HCT116 (cell line): ENCODE measurements at regions not wholly inside any gene's neighbourhood (a gene's known extent, or its start where the extent isn't known, plus 50 kb on each side); places are given as distances from the start of the nearest gene placed in this dataset.

ENCODE experiments used
- ATAC-seq: fragments of 200-7000 bp; cut with Tn5 transposase; 2 replicates; pipeline ENCODE4 v1.9.1; 2020; ENCODE audit warnings: mild to moderate bottlenecking, moderate library complexity
- BruUV-seq: library from RNA; stranded (reverse); fragments of 400-500 nt; replicated peaks from 2 replicates; lab custom pipeline; 2021; lab: Mats Ljungman, UMichigan
- CTCF ChIA-PET: fragments of 300-600 bp; sonication (Branson Sonifier 250); formaldehyde crosslinking; loops from one replicate; lab custom pipeline; 2021; ENCODE audit warnings: antibody characterized with exemption; lab: Charles Lee
- POLR2A ChIA-PET: fragments of 300-600, 350-600 bp; sonication (Branson Sonifier 250); formaldehyde crosslinking; loops from one replicate; lab custom pipeline; 2021; ENCODE audit warnings: antibody characterized with exemption; lab: Charles Lee
- RAD21 ChIA-PET, 2 experiments: fragments of 300-600 bp; sonication (Branson Sonifier 250); formaldehyde crosslinking; loops; one replicate each; lab custom pipeline; 2023; ENCODE audit warnings: low total read pairs in 2 of 2; ENCODE audit not compliant: uncharacterized antibody in 2 of 2, unreplicated experiment in 2 of 2, low non-redundant PET in 1 of 2; lab: Charles Lee
- DNase-seq: peaks from one replicate; pipeline ENCODE4 v3.0.0-alpha.2; 2010; ENCODE audit warnings: low read depth, low spot score
- H2AFZ ChIP-seq: fragments of 200-600 bp; shearing (Covaris generic), sonication (generic); 2 replicates; pipeline ENCODE4 v1.6.1; 2017; ENCODE audit warnings: low read depth, mixed run types, mixed read lengths, antibody characterized with exemption, low read length; ENCODE audit not compliant: poor library complexity, severe bottlenecking
- H3K27ac ChIP-seq: 2 replicates; pipeline ENCODE4 v1.5.1; 2012; ENCODE audit warnings: low read depth, low read length
- H3K27me3 ChIP-seq: fragments of 200-600 bp; sonication (generic); 2 replicates; pipeline ENCODE4 v1.6.1; 2016; ENCODE audit warnings: mixed run types, low read length, mixed read lengths; ENCODE audit not compliant: insufficient read depth
- H3K36me3 ChIP-seq, 2 experiments: fragments of 200-500 bp in 1 of 2; fragments of 200-600 bp in 1 of 2; sonication (Bioruptor generic) in 1 of 2; sonication (generic) in 1 of 2; 2 replicates each; pipeline versions ENCODE4 v1.5.1 to v1.6.1; 2014 to 2016; ENCODE audit warnings: low read length in 2 of 2, inconsistent platforms in 1 of 2, mixed read lengths in 1 of 2, mixed run types in 1 of 2; ENCODE audit not compliant: insufficient read depth in 2 of 2, control insufficient read depth in 1 of 2
- H3K4me1 ChIP-seq, 2 experiments: fragments of 200-600 bp in 1 of 2; sonication (generic) in 1 of 2; 2 replicates each; pipeline versions ENCODE4 v1.5.1 to v1.6.1; 2012 to 2017; ENCODE audit warnings: low read length in 2 of 2, inconsistent platforms in 1 of 2, mild to moderate bottlenecking in 1 of 2, mixed read lengths in 1 of 2, mixed run types in 1 of 2, moderate library complexity in 1 of 2; ENCODE audit not compliant: insufficient read depth in 2 of 2, control insufficient read depth in 1 of 2
- H3K4me2 ChIP-seq: fragments of 200-600 bp; sonication (generic); 2 replicates; pipeline ENCODE4 v1.6.1; 2017; ENCODE audit warnings: mixed run types, low read length, mixed read lengths
- H3K4me3 ChIP-seq, 2 experiments: fragments of 200-600 bp in 1 of 2; sonication (generic) in 1 of 2; replicated peaks in 1 of 2; 2 replicates each; pipeline ENCODE4 v1.5.1; 2011 to 2016; ENCODE audit warnings: low read length in 2 of 2, control low read depth in 1 of 2, low read depth in 1 of 2, mild to moderate bottlenecking in 1 of 2, mixed read lengths in 1 of 2, mixed run types in 1 of 2
- H3K79me2 ChIP-seq: fragments of 200-600 bp; sonication (generic); 2 replicates; pipeline ENCODE4 v1.6.1; 2017; ENCODE audit warnings: mild to moderate bottlenecking, mixed run types, low read length, moderate library complexity, mixed read lengths; ENCODE audit not compliant: insufficient read depth
- H3K9ac ChIP-seq: fragments of 200-600 bp; sonication (generic); 2 replicates; pipeline ENCODE4 v1.6.1; 2016; ENCODE audit warnings: low read length, mixed read lengths
- H3K9me2 ChIP-seq: fragments of 200-600 bp; sonication (generic), shearing (Covaris generic); 2 replicates; pipeline ENCODE4 v1.6.1; 2017; ENCODE audit warnings: mixed run types, mild to moderate bottlenecking, moderate library complexity; ENCODE audit not compliant: insufficient read depth
- H3K9me3 ChIP-seq, 2 experiments: fragments of 200-500 bp in 1 of 2; fragments of 200-600 bp in 1 of 2; sonication (Bioruptor generic) in 1 of 2; sonication (generic) in 1 of 2; 2 replicates each; pipeline ENCODE4 v1.6.1; 2014 to 2017; ENCODE audit warnings: low read length in 2 of 2, mixed read lengths in 2 of 2, inconsistent platforms in 1 of 2, low read depth in 1 of 2, mild to moderate bottlenecking in 1 of 2, mixed run types in 1 of 2, moderate library complexity in 1 of 2; ENCODE audit not compliant: control insufficient read depth in 1 of 2, insufficient read depth in 1 of 2
- H4K20me1 ChIP-seq: fragments of 200-600 bp; sonication (generic), shearing (Covaris generic); 2 replicates; pipeline ENCODE4 v1.6.1; 2017; ENCODE audit warnings: mixed run types, mild to moderate bottlenecking, moderate library complexity; ENCODE audit not compliant: insufficient read depth
- ATF3 ChIP-seq: IDR thresholded peaks from 2 replicates; pipeline ENCODE4 v1.6.1; 2012
- CEBPB ChIP-seq: IDR thresholded peaks from 2 replicates; pipeline ENCODE4 v1.6.1; 2012; ENCODE audit warnings: low read depth
- EGR1 ChIP-seq: IDR thresholded peaks from 2 replicates; pipeline ENCODE4 v1.6.1; 2012; ENCODE audit warnings: low read depth
- ELF1 ChIP-seq: IDR thresholded peaks from 2 replicates; pipeline ENCODE4 v1.6.1; 2012; ENCODE audit warnings: low read depth, borderline replicate concordance
- EZH2phosphoT487 ChIP-seq: fragments of 200-600 bp; IDR thresholded peaks from 2 replicates; pipeline ENCODE4 v1.6.1; 2018; ENCODE audit warnings: antibody characterized with exemption, borderline replicate concordance
- POLR2A ChIP-seq: IDR thresholded peaks from 2 replicates; pipeline ENCODE4 v1.7.0; 2011; ENCODE audit warnings: borderline replicate concordance; ENCODE audit not compliant: insufficient read depth, insufficient read length; ENCODE audit errors: extremely low read depth
- POLR2AphosphoS5 ChIP-seq: IDR thresholded peaks from 2 replicates; pipeline ENCODE4 v1.6.1; 2011; ENCODE audit warnings: mild to moderate bottlenecking, low read depth, low read length, moderate library complexity
- REST ChIP-seq: IDR thresholded peaks from 2 replicates; pipeline ENCODE4 v1.6.1; 2012; ENCODE audit warnings: low read depth
- SIN3A ChIP-seq: IDR thresholded peaks from 2 replicates; pipeline ENCODE4 v1.6.1; 2012; ENCODE audit warnings: low read depth
- SP1 ChIP-seq: IDR thresholded peaks from 2 replicates; pipeline ENCODE4 v1.6.1; 2012; ENCODE audit warnings: low read depth
- SRF ChIP-seq: IDR thresholded peaks from 2 replicates; pipeline ENCODE4 v1.6.1; 2012; ENCODE audit warnings: low read depth
- YY1 ChIP-seq: IDR thresholded peaks from 2 replicates; pipeline ENCODE4 v1.6.1; 2011; ENCODE audit warnings: low read length, low read depth, moderate library complexity, mild to moderate bottlenecking; ENCODE audit not compliant: insufficient replicate concordance; ENCODE audit errors: extremely low read depth
- ZFX ChIP-seq: fragments of 450-650 bp; IDR thresholded peaks from 2 replicates; pipeline ENCODE4 v1.6.1; 2017
- intact Hi-C: fragments of 100-400 bp; cut with micrococcal nuclease; formaldehyde crosslinking; loops from 2 replicates; pipeline ENCODE4 v1.10.0; 2022
- TF ChIP-seq, protein P1 (sequence below): IDR thresholded peaks from 2 replicates; pipeline ENCODE4 v1.6.1; 2011; ENCODE audit warnings: mild to moderate bottlenecking, low read length, moderate library complexity; ENCODE audit not compliant: insufficient replicate concordance; ENCODE audit errors: extremely low read depth
- TF ChIP-seq, protein P2 (sequence below), 3 experiments: fragments of 200-600 bp in 1 of 3; sonication (generic) in 1 of 3; IDR thresholded peaks in 2 of 3; conservative IDR thresholded peaks in 1 of 3; 2 replicates each; pipeline ENCODE4 v1.5.1; 2012 to 2017; ENCODE audit warnings: low read depth in 2 of 3, low read length in 2 of 3, antibody characterized with exemption in 1 of 3, borderline replicate concordance in 1 of 3, control low read depth in 1 of 3, mild to moderate bottlenecking in 1 of 3, mixed read lengths in 1 of 3, mixed run types in 1 of 3, moderate library complexity in 1 of 3; ENCODE audit not compliant: insufficient read depth in 1 of 3

- TF ChIP-seq, protein P1, sequence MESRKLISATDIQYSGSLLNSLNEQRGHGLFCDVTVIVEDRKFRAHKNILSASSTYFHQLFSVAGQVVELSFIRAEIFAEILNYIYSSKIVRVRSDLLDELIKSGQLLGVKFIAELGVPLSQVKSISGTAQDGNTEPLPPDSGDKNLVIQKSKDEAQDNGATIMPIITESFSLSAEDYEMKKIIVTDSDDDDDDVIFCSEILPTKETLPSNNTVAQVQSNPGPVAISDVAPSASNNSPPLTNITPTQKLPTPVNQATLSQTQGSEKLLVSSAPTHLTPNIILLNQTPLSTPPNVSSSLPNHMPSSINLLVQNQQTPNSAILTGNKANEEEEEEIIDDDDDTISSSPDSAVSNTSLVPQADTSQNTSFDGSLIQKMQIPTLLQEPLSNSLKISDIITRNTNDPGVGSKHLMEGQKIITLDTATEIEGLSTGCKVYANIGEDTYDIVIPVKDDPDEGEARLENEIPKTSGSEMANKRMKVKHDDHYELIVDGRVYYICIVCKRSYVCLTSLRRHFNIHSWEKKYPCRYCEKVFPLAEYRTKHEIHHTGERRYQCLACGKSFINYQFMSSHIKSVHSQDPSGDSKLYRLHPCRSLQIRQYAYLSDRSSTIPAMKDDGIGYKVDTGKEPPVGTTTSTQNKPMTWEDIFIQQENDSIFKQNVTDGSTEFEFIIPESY: no peak
- TF ChIP-seq ATF3 (no peak), ZFX (no peak), CEBPB (no peak), POLR2AphosphoS5 (no peak)
- TF ChIP-seq, protein P2, sequence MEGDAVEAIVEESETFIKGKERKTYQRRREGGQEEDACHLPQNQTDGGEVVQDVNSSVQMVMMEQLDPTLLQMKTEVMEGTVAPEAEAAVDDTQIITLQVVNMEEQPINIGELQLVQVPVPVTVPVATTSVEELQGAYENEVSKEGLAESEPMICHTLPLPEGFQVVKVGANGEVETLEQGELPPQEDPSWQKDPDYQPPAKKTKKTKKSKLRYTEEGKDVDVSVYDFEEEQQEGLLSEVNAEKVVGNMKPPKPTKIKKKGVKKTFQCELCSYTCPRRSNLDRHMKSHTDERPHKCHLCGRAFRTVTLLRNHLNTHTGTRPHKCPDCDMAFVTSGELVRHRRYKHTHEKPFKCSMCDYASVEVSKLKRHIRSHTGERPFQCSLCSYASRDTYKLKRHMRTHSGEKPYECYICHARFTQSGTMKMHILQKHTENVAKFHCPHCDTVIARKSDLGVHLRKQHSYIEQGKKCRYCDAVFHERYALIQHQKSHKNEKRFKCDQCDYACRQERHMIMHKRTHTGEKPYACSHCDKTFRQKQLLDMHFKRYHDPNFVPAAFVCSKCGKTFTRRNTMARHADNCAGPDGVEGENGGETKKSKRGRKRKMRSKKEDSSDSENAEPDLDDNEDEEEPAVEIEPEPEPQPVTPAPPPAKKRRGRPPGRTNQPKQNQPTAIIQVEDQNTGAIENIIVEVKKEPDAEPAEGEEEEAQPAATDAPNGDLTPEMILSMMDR (IDR thresholded peaks at IDR 0.05 in 2 of 3, conservative IDR thresholded peaks at IDR 0.05 in 1 of 3; ENCODE audit: borderline replicate concordance in 1 of 3, insufficient read depth in 1 of 3, low read depth in 2 of 3, low read length in 2 of 3): no peak
Measured at GRCh38 chr5:158378931-158379330, 520.0 kb upstream of the CLINT1 start (continued).

GRCh38 chr5:158376679-158377078, 517.7 kb upstream of the CLINT1 start:
- Histone ChIP-seq H3K27me3 (peaks cover 9% of the 10 kb centered on the region; the same call in 1 of the 2 replicates), H3K36me3 (no peaks in the 10 kb centered on the region), H3K9me2 (no peaks in the 10 kb centered on the region), H3K4me2 (no peak overlapping the region), H3K9me3 (no peaks in the 10 kb centered on the region), H3K4me1 (no peaks in the 10 kb centered on the region), H4K20me1 (no peaks in the 10 kb centered on the region), H3K27ac (no peak overlapping the region), H3K9ac (no peak overlapping the region), H2AFZ (no peak overlapping the region), H3K79me2 (no peaks in the 10 kb centered on the region), H3K4me3 (no peak overlapping the region)
- ChIA-PET RAD21 (no interaction called here), CTCF (no interaction called here), POLR2A (no interaction called here)
- intact Hi-C loops: no loop called here
- ATAC-seq: no peak
- TF ChIP-seq POLR2A: no peak
- TF ChIP-seq SRF: no peak
- TF ChIP-seq YY1: no peak
- no peak for TF ChIP-seq POLR2AphosphoS5
- TF ChIP-seq REST: no peak
- no peak for TF ChIP-seq SIN3A
- TF ChIP-seq ZFX: no peak
- TF ChIP-seq, protein P1: no peak
- no peak for TF ChIP-seq EGR1
- no peak for TF ChIP-seq ATF3
- TF ChIP-seq SP1: no peak
- no peak for TF ChIP-seq EZH2phosphoT487
- no peak for TF ChIP-seq ELF1
- BruUV-seq: no TSS peak
- DNase-seq: no peak
